DMS 273 (cell line): ENCODE measurements at regions not wholly inside any gene's neighbourhood (a gene's known extent, or its start where the extent isn't known, plus 50 kb on each side); places are given as distances from the start of the nearest gene placed in this dataset.
A peak's percentile ranks its signal among the peaks of the same experiment; 100 is the strongest.

Source experiments
- DNase-seq: peaks from one replicate; lab custom pipeline; 2025; ENCODE audit not compliant: unreplicated experiment; lab: John Stamatoyannopoulos, UW

- DNase-seq: no peak
These were observed 188.4 kb downstream of the SH3BP4 start for GRCh38 chr2:235139956-235140800.

GRCh38 chr2:235140801-235141081, 188.9 kb downstream of the SH3BP4 start:
- DNase-seq: no peak

- DNase-seq: no peak
These were observed 189.8 kb downstream of the SH3BP4 start for GRCh38 chr2:235141411-235142128.

- no peak for DNase-seq
These were observed 190.8 kb downstream of the SH3BP4 start for GRCh38 chr2:235142601-235143000.

GRCh38 chr2:235143789-235144188, 192.0 kb downstream of the SH3BP4 start:
- no peak for DNase-seq

GRCh38 chr2:235144291-235144690, 192.5 kb downstream of the SH3BP4 start:
- DNase-seq: no peak

- DNase-seq: no peak
These were observed 194.4 kb downstream of the SH3BP4 start for GRCh38 chr2:235146206-235146605.

GRCh38 chr2:235146871-235147565, 195.2 kb downstream of the SH3BP4 start:
- no peak for DNase-seq

- no peak for DNase-seq
These were observed 196.7 kb downstream of the SH3BP4 start for GRCh38 chr2:235148201-235149170.

GRCh38 chr2:235149240-235149659, 197.4 kb downstream of the SH3BP4 start:
- no peak for DNase-seq

GRCh38 chr2:235149736-235150135, 197.9 kb downstream of the SH3BP4 start:
- DNase-seq: no peak

GRCh38 chr2:235151152-235151551, 199.3 kb downstream of the SH3BP4 start:
- DNase-seq: no peak

GRCh38 chr2:235155163-235155562, 203.3 kb downstream of the SH3BP4 start:
- DNase-seq: no peak

GRCh38 chr2:235156055-235156454, 204.2 kb downstream of the SH3BP4 start:
- no peak for DNase-seq

GRCh38 chr2:235157746-235158482, 206.1 kb downstream of the SH3BP4 start:
- no peak for DNase-seq

- peak; percentile 11 for DNase-seq
These were observed 208.5 kb downstream of the SH3BP4 start for GRCh38 chr2:235160281-235160810.

- no peak for DNase-seq
These were observed 209.7 kb downstream of the SH3BP4 start for GRCh38 chr2:235161565-235161964.

GRCh38 chr2:235162082-235162836, 210.4 kb downstream of the SH3BP4 start:
- DNase-seq: peak; percentile 14

- no peak for DNase-seq
These were observed 211.0 kb downstream of the SH3BP4 start for GRCh38 chr2:235162837-235163197.
